Upper lobe of right lung (tissue), 1 donor: ENCODE measurements at regions not wholly inside any gene's neighbourhood (a gene's known extent, or its start where the extent isn't known, plus 50 kb on each side); places are given as distances from the start of the nearest gene placed in this dataset.

Experiments used
- ATAC-seq: fragments of 200-7000 bp; cut with Tn5 transposase; one replicate; pipeline ENCODE4 v1.9.1; 2020; ENCODE audit warnings: mild to moderate bottlenecking, moderate library complexity
- DNase-seq: peaks from one replicate; pipeline ENCODE4 v3.0.0-alpha.2; 2020
- H3K27ac ChIP-seq: fragments of 200-600 bp; one replicate; pipeline ENCODE4 v1.8.0; 2022
- H3K27me3 ChIP-seq: fragments of 200-600 bp; one replicate; pipeline ENCODE4 v1.8.0; 2022; ENCODE audit warnings: mild to moderate bottlenecking
- H3K36me3 ChIP-seq: fragments of 200-600 bp; one replicate; pipeline ENCODE4 v1.8.0; 2022
- H3K4me1 ChIP-seq: fragments of 200-600 bp; one replicate; pipeline ENCODE4 v1.8.0; 2022
- H3K4me3 ChIP-seq: fragments of 200-600 bp; one replicate; pipeline ENCODE4 v1.8.0; 2022; ENCODE audit warnings: mild to moderate bottlenecking
- H3K9me3 ChIP-seq: fragments of 200-600 bp; one replicate; pipeline ENCODE4 v1.8.0; 2022
- CTCF ChIP-seq: fragments of 200-600 bp; IDR thresholded peaks from one replicate; pipeline ENCODE4 v1.8.0; 2022; ENCODE audit warnings: antibody characterized with exemption
- intact Hi-C: fragments of 100-400 bp; cut with DNase I; formaldehyde crosslinking; loops from one replicate; pipeline ENCODE4 v1.11.0; 2022
- donor health status: DM: no; HTN: yes; CAD: no; lungs with severe emphysema.

- H3K4me3 ChIP-seq = no peak overlapping the region
- ATAC-seq = no peak
- H3K36me3 ChIP-seq = no peaks in the 10 kb centered on the region
- no peak overlapping the region for H3K27ac ChIP-seq
- H3K27me3 ChIP-seq = no peaks in the 10 kb centered on the region
- no peaks in the 10 kb centered on the region for H3K4me1 ChIP-seq
- no peak for TF ChIP-seq CTCF
- peaks cover 12% of the 10 kb centered on the region for H3K9me3 ChIP-seq
- intact Hi-C loops = no loop called here
- no peak for DNase-seq
Measured at GRCh38 chr15:25492315-25492714, 53.5 kb upstream of the UBE3A start.
